GM10847 (cell line): ENCODE measurements at regions not wholly inside any gene's neighbourhood (a gene's known extent, or its start where the extent isn't known, plus 50 kb on each side); places are given as distances from the start of the nearest gene placed in this dataset.

Source experiments
- POLR2A ChIP-seq: IDR thresholded peaks from 2 replicates; pipeline ENCODE4 v1.6.1; 2011; ENCODE audit not compliant: insufficient read length; ENCODE audit errors: extremely low read depth

GRCh38 chrX:46447384-46447783, 97.8 kb downstream of the ZNF674 start:
- no peak for TF ChIP-seq POLR2A

- peak; percentile 55 for TF ChIP-seq POLR2A
These were observed 98.4 kb downstream of the ZNF674 start for GRCh38 chrX:46446727-46447378.

DNA sequence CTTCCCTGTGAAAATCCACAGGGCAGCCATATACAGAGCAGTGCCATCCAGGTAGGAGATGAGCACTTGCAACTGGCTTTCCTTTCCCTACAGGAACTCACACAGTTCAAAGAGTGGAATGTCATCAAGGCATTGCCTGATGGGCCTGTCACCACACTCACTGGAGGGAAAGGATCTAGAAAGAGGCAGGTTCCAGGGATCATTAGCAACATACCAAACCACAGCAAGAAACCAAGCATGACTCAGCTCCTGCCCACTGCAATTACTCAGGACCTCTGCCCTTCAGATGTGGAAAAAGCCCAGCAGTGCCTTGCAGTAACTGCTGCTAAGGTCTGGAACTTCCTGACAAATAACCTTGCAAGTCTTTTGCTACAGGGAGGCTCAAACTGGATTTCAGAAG, 101.2 kb downstream of the ZNF674 start:
- no peak for TF ChIP-seq POLR2A

- TF ChIP-seq POLR2A = no peak
These were observed 108.5 kb downstream of the ZNF674 start for GRCh38 chrX:46436744-46437143.

- no peak for TF ChIP-seq POLR2A
These were observed 111.3 kb downstream of the ZNF674 start for GRCh38 chrX:46433892-46434291.

DNA sequence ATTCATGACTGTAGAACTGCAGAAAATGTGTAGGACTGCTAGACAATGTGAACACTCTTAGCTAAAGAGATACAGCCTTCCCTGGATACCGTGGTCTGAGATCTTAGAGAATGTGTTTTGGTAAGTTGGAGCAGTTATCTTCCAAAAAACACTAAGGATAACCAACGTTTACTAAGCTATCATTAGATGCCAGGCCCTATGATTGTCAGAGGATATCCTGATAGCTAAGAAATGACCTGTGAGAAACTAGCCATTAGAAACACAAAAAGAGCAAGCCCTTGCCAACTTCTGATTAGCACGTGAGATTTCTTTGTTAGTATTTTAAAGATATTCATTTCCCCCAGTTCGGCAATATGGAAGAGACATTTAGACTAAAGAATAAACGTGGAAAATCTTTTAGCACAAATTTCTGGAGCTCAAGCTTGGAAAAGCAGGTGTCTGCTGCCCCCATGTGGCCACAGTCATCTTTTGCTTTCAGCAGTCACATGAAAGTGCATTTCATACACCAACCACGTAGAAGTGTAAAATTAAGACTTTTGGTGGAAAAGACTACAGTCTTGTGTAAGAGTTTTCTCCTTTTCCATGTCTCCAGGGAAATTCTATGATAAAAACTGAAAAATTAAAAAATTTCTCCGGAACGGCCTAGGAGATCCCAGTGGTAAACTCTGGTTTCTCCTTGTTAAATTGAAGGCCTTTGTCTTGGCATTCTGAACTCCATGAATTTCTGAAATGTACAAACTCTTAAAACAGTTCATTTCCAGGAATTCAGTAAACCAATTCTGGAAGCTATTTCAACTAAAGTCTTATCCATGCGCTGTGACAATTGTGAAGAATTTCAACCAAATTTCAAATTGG, 136.4 kb downstream of the ZNF674 start:
- TF ChIP-seq POLR2A = no peak

GRCh38 chrX:46407753-46408130, 137.5 kb downstream of the ZNF674 start:
- no peak for TF ChIP-seq POLR2A

GRCh38 chrX:46407036-46407752, 138.0 kb downstream of the ZNF674 start:
- no peak for TF ChIP-seq POLR2A

DNA sequence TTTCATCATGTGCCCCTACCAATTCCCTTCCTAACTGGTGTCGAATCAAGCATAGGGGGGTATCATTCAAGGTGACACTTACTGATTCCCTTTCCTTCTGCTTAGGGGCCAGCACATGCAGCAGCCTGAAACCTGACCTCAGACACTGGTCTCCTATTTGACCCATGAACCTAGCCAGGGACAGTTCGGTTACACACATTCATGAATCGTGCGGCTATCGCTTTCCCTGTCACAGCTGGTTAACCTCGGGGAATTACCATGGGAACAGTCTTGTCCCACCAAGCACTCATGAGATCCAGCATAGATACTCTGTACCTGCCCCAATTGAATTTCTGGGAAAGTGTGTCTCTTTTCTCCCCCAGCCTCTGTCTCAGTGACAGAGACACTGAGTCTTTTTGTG, 140.4 kb downstream of the ZNF674 start:
- no peak for TF ChIP-seq POLR2A

DNA sequence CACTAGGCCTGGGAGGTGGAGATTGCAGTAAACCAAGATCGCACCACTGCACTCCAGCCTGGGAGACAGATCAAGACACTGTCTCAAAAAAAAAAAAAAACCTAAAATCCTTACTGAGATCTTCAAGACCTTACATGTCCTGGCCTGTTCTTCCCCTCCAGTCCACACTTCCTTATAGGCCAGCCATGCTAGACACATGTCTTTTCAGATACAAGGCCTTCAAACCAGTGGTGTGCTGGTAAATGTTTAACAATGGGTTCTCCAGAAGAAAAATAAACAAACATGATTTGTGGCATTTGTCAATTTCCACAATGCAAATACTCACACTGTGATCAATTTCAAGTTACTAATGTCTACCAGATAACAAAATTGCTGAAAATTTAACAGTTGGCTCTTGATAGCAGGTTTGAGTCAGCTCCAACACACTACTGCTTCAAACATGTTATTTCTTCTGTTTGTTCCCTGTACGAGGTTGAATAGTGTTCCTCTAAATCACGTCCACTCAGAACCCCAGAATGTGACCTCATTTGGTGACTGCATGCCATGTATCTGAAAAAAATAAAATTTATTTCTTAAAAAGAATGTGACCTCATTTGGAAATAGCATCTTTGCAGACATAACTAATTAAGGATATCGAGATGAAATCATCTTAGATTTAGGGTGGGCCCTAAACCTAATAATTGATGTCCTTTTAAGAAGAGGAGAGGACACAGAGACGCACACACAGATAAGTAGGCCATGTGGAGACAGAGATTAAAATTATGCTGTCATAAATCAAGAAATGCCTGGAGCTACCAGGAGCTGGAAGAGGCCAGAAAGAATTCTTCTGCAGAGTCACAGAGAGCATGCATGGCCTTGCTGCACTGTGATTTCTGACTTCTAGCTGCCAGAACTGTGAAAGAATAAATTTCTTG, 144.4 kb downstream of the ZNF674 start:
- TF ChIP-seq POLR2A = no peak

DNA sequence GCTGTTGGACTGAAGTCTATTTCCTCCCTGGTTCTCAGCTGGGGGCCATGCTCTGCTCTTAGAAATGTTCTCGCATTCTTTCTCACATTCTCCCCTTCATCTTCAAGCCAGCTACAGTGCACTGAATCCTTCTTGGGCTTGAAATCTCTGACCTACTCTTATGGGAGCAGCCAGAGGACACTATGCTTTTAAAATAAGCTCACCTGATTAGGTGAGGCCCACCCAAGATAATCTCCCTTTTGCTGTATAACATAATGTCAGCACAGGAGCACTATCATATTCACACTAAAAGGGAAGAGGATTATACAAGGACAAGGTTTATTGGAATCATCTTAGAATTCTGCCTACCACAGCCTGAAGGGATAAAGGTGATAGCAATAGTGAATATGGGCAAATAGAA, 146.3 kb downstream of the ZNF674 start:
- TF ChIP-seq POLR2A = no peak

- no peak for TF ChIP-seq POLR2A
These were observed 147.1 kb downstream of the ZNF674 start for GRCh38 chrX:46398126-46398525.

GRCh38 chrX:46386511-46386910, 158.7 kb downstream of the ZNF674 start:
- TF ChIP-seq POLR2A = no peak

- no peak for TF ChIP-seq POLR2A
These were observed 162.2 kb downstream of the ZNF674 start for GRCh38 chrX:46383006-46383405.

- no peak for TF ChIP-seq POLR2A
These were observed 162.6 kb downstream of the ZNF674 start for GRCh38 chrX:46382595-46382994.
